Endothelial cell of umbilical vein (primary cell): ENCODE measurements at regions not wholly inside any gene's neighbourhood (a gene's known extent, or its start where the extent isn't known, plus 50 kb on each side); places are given as distances from the start of the nearest gene placed in this dataset.

Source experiments
- CTCF ChIP-seq, 2 donors: IDR thresholded peaks; 1 replicate in 1 of 2; 2 replicates in 1 of 2; pipeline ENCODE4 v1.5.1; 2011; ENCODE audit warnings: low read length in 2 of 2, mild to moderate bottlenecking in 2 of 2, moderate library complexity in 2 of 2, control low read depth in 1 of 2, inconsistent platforms in 1 of 2, low read depth in 1 of 2; ENCODE audit not compliant: insufficient read depth in 1 of 2; ENCODE audit errors: extremely low read depth in 1 of 2
- EZH2 ChIP-seq: IDR thresholded peaks from 2 replicates; pipeline ENCODE4 v1.6.1; 2012; ENCODE audit warnings: borderline replicate concordance, low read depth, mild to moderate bottlenecking, moderate library complexity, low read length, inconsistent platforms; ENCODE audit not compliant: severe bottlenecking
- FOS ChIP-seq: IDR thresholded peaks from 2 replicates; pipeline ENCODE4 v1.6.1; 2011; ENCODE audit warnings: mild to moderate bottlenecking, low read length, moderate library complexity, borderline replicate concordance; ENCODE audit not compliant: insufficient read depth
- GATA2 ChIP-seq: IDR thresholded peaks from 2 replicates; pipeline ENCODE4 v1.7.0; 2011; ENCODE audit warnings: low read depth, mild to moderate bottlenecking, moderate library complexity, mixed read lengths, low read length; ENCODE audit not compliant: insufficient read length, insufficient read depth
- JUN ChIP-seq: IDR thresholded peaks from 2 replicates; pipeline ENCODE4 v1.6.1; 2011; ENCODE audit warnings: borderline replicate concordance, low read depth; ENCODE audit not compliant: insufficient read length, insufficient read depth
- MAX ChIP-seq: IDR thresholded peaks from 2 replicates; pipeline ENCODE4 v1.6.1; 2011; ENCODE audit not compliant: insufficient read depth, insufficient read length
- POLR2A ChIP-seq: IDR thresholded peaks from 2 replicates; pipeline ENCODE4 v1.6.1; 2012; ENCODE audit warnings: low read depth, mild to moderate bottlenecking, control low read depth, low read length
- POLR2AphosphoS5 ChIP-seq: IDR thresholded peaks from 2 replicates; pipeline ENCODE4 v1.6.1; 2012; ENCODE audit warnings: low read depth, mild to moderate bottlenecking, control low read depth, low read length, moderate library complexity; ENCODE audit not compliant: insufficient read depth

GRCh38 chrX:144042271-144042670 lies 158.4 kb downstream of the UBE2NL start:
- no peak for TF ChIP-seq POLR2AphosphoS5
- TF ChIP-seq POLR2A, result no peak
- no peak for TF ChIP-seq MAX
- no peak for TF ChIP-seq CTCF (IDR thresholded peaks at IDR 0.05; ENCODE audit: extremely low read depth in 1 of 2, insufficient read depth in 1 of 2, low read depth in 1 of 2, low read length in 2 of 2)
- TF ChIP-seq EZH2, result no peak
- TF ChIP-seq FOS, result no peak
- no peak for TF ChIP-seq JUN
- no peak for TF ChIP-seq GATA2
